Small intestine (tissue), 7 donors: ENCODE measurements at regions not wholly inside any gene's neighbourhood (a gene's known extent, or its start where the extent isn't known, plus 50 kb on each side); places are given as distances from the start of the nearest gene placed in this dataset.

Experiments
- DNase-seq, 2 donors: peaks; one replicate each; pipeline versions ENCODE4 v3.0.0 to v3.0.0-alpha.2; 2013
- FAIRE-seq: peaks from 2 replicates; lab custom pipeline; 2012; peaks lifted over from hg19 to GRCh38; lab: Jason Lieb, UNC
- H3K27ac ChIP-seq, 3 donors: one replicate each; pipeline ENCODE4 v1.5.1; 2013; ENCODE audit warnings: low read length in 2 of 3, mild to moderate bottlenecking in 2 of 3, control low read depth in 1 of 3, inconsistent platforms in 1 of 3, low read depth in 1 of 3, moderate library complexity in 1 of 3
- H3K27me3 ChIP-seq, 3 donors: one replicate each; pipeline ENCODE4 v1.6.1; 2013; ENCODE audit warnings: low read length in 3 of 3, inconsistent platforms in 1 of 3; ENCODE audit not compliant: control insufficient read depth in 3 of 3, insufficient read depth in 3 of 3
- H3K36me3 ChIP-seq, 3 donors: one replicate each; pipeline ENCODE4 v1.6.1; 2013; ENCODE audit warnings: low read length in 3 of 3, inconsistent platforms in 1 of 3, low read depth in 1 of 3, mild to moderate bottlenecking in 1 of 3, moderate library complexity in 1 of 3; ENCODE audit not compliant: control insufficient read depth in 3 of 3, insufficient read depth in 2 of 3
- H3K4me1 ChIP-seq, 3 donors: one replicate each; pipeline ENCODE4 v1.6.1; 2013; ENCODE audit warnings: low read length in 2 of 3, inconsistent platforms in 1 of 3, low read depth in 1 of 3, mild to moderate bottlenecking in 1 of 3, moderate library complexity in 1 of 3; ENCODE audit not compliant: control insufficient read depth in 3 of 3, insufficient read depth in 2 of 3
- H3K4me3 ChIP-seq, 3 donors: one replicate each; pipeline ENCODE4 v1.5.1; 2013; ENCODE audit warnings: low read length in 3 of 3, control low read depth in 1 of 3, inconsistent platforms in 1 of 3, low read depth in 1 of 3, mild to moderate bottlenecking in 1 of 3, moderate library complexity in 1 of 3
- H3K9me3 ChIP-seq, 2 donors: one replicate each; pipeline ENCODE4 v1.6.1; 2013; ENCODE audit warnings: low read depth in 1 of 2, low read length in 1 of 2; ENCODE audit not compliant: control insufficient read depth in 2 of 2, insufficient read depth in 1 of 2
- whole genome bisulfite sequencing, 3 donors: extraction: QIAGEN DNeasy Blood & Tissue Kit; methylation state at CpG; one replicate each; pipeline ENCODE4 v1.1.7; 2013; 5-methylcytosine and 5-hydroxymethylcytosine counted together
- donor health status: healthy with polysubstance abuse.
- donor health status: control.
- donor health status: control.
- donor health status: Bipolar disorder and iron deficiency.
- donor health status: healthy.

DNA sequence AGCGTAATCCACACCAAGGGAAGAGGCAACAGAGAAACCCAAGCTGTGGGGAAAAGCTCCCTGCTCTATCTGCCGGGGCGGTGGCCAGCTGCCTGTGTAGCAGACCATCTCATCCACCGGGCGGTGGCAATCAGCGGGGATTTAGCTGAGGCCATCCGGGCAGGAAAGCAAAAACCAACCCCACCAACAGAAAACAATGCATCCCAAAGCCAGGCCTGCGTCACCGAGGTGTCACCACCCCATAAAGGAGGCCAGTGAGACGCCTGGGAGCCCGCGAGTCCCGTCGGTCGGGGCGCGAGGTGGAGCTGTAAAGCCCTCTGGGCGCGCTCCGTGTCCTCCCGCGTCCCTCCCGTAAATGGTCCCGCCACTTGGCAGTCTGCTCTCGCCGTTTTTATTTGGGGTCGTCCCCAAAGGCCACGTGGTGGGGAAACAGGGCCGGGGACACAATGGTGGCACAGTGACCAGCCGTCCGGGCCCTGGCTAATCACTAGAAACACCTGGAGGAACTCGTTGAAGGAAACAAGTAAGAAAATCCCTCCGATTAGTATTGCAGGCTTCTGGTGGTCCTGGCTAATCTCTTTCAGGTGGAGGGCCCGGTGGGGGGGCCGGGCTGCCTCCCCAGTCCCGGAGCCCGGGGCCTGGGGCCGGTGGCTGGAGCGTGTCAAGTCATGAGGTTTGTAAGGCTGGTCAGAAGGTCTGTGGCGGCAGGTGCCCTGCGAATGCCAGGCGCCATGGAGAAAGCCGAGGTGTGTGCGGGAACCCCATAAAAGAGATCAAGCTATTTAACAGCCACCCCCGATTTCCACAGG lies 94.7 kb upstream of the GSC start:
- Histone ChIP-seq H3K4me1 (no peaks in the 10 kb centered on the region), H3K36me3 (no peaks in the 10 kb centered on the region), H3K4me3 (no peak overlapping the region), H3K27me3 (peaks cover 3 to 30% (median 3%) of the 10 kb centered on the region in 3 donors), H3K27ac (no peak overlapping the region), H3K9me3 (no peaks in the 10 kb centered on the region)
- FAIRE-seq (no peak), DNase-seq (peak in 1 of 2 donors; percentile 19)
- WGBS, 3 donors, result 16 to 25% (median 17%) methylated on average over 42 to 45 of the region's 45 CpGs

GRCh38 chr14:94863366-94863765 lies 93.5 kb upstream of the GSC start:
- WGBS, 3 donors, result 84 to 96% (median 93%) methylated on average over 5 of the region's 5 CpGs
- no peaks in the 10 kb centered on the region for H3K36me3 ChIP-seq
- H3K4me1 ChIP-seq, result no peaks in the 10 kb centered on the region
- H3K27ac ChIP-seq, result no peak overlapping the region
- no peak overlapping the region for H3K4me3 ChIP-seq
- DNase-seq, result no peak
- no peak for FAIRE-seq
- H3K9me3 ChIP-seq, result no peaks in the 10 kb centered on the region
- peaks cover 3 to 27% (median 3%) of the 10 kb centered on the region in 3 donors for H3K27me3 ChIP-seq

- Histone ChIP-seq H3K36me3 (no peaks in the 10 kb centered on the region), H3K27ac (no peak overlapping the region), H3K4me1 (no peaks in the 10 kb centered on the region), H3K9me3 (peaks cover 0 to 3% of the 10 kb centered on the region in 2 donors), H3K4me3 (no peak overlapping the region), H3K27me3 (peaks cover 0 to 3% (median 0%) of the 10 kb centered on the region in 3 donors)
- FAIRE-seq (no peak), DNase-seq (no peak)
- 70 to 86% (median 73%) methylated on average over 5 of the region's 5 CpGs for WGBS, 3 donors
Observed at GRCh38 chr14:94857950-94858349, 88.0 kb upstream of the GSC start.

DNA sequence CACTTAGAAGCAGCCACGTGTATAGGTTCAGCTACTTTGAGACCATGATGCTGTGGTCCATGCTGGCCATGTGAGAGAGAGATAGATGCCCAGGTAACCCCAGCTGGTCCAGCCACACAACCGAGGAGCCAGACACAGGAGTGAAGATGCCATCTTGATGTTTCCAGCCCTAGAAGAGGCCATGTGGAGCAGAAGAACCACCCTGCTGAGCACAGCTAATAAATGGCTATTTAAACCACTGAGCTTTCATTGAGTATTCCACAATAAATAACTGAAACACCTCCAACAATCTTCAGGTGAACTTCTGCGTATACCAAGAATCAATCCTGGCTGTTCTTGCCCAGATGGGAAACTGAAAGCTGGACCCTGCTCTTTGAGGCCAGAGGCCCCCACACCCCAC lies 84.0 kb upstream of the GSC start:
- DNase-seq, result no peak
- 80 to 87% (median 85%) methylated on average over 3 of the region's 3 CpGs for WGBS, 3 donors

GRCh38 chr14:94850309-94851211 lies 80.6 kb upstream of the GSC start:
- WGBS, 3 donors, result 32 to 62% (median 44%) methylated on average over 16 of the region's 16 CpGs
- Histone ChIP-seq H3K4me3 (no peak overlapping the region), H3K9me3 (peaks cover 0 to 3% of the 10 kb centered on the region in 2 donors), H3K36me3 (no peaks in the 10 kb centered on the region), H3K27me3 (peaks cover 0 to 3% (median 0%) of the 10 kb centered on the region in 3 donors), H3K27ac (no peak overlapping the region), H3K4me1 (no peaks in the 10 kb centered on the region)
- DNase-seq (peak in 1 of 2 donors; percentile 23), FAIRE-seq (no peak)

More for the DNA sequence above, 84.0 kb upstream of the GSC start:
- peaks cover 0 to 3% (median 0%) of the 10 kb centered on the region in 3 donors for H3K27me3 ChIP-seq
- H3K27ac ChIP-seq, result no peak overlapping the region
- FAIRE-seq, result no peak
- H3K9me3 ChIP-seq, result peaks cover 0 to 3% of the 10 kb centered on the region in 2 donors
- H3K36me3 ChIP-seq, result no peaks in the 10 kb centered on the region
- H3K4me1 ChIP-seq, result no peaks in the 10 kb centered on the region
- H3K4me3 ChIP-seq, result no peak overlapping the region

GRCh38 chr14:94844593-94845152 lies 74.8 kb upstream of the GSC start:
- no peaks in the 10 kb centered on the region for H3K27me3 ChIP-seq
- FAIRE-seq, result no peak
- 60 to 77% (median 69%) methylated on average over 10 of the region's 10 CpGs for WGBS, 3 donors

DNA sequence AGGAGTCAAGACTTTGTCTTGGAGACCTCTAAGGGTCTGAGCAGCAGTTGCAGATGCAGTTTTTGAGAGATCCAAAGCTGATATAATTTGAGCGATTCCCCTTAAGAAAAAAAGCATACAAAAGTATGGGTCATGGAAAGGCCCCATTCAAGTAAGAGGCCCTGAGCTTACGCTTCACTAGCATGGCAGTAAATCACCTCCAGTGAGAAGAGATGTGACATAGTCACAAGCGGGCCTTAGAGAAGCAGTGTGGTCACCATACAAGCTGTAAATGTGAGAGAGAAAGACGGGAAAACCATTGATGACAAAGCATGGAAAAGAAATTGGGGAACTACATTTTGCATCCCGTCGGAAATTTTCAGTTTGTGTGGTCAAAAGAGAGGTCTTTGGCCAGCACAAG lies 70.6 kb upstream of the GSC start:
- no peaks in the 10 kb centered on the region for H3K4me1 ChIP-seq
- DNase-seq (no peak), FAIRE-seq (no peak)
- no peaks in the 10 kb centered on the region for H3K27me3 ChIP-seq
- WGBS, 3 donors, result 73 to 90% (median 87%) methylated on average over 6 of the region's 6 CpGs
- no peaks in the 10 kb centered on the region for H3K36me3 ChIP-seq
- no peaks in the 10 kb centered on the region for H3K9me3 ChIP-seq
- H3K4me3 ChIP-seq, result no peak overlapping the region
- no peak overlapping the region for H3K27ac ChIP-seq

More at GRCh38 chr14:94844593-94845152, 74.8 kb upstream of the GSC start:
- Histone ChIP-seq H3K36me3 (no peaks in the 10 kb centered on the region), H3K4me3 (no peak overlapping the region), H3K4me1 (no peaks in the 10 kb centered on the region), H3K27ac (no peak overlapping the region), H3K9me3 (no peaks in the 10 kb centered on the region)
- DNase-seq, result no peak

GRCh38 chr14:94839348-94839747 lies 69.4 kb upstream of the GSC start:
- 49 to 58% (median 56%) methylated on average over 4 of the region's 4 CpGs for WGBS, 3 donors
- Histone ChIP-seq H3K27me3 (no peaks in the 10 kb centered on the region), H3K36me3 (no peaks in the 10 kb centered on the region), H3K9me3 (peaks cover 0 to 5% of the 10 kb centered on the region in 2 donors), H3K27ac (no peak overlapping the region), H3K4me3 (no peak overlapping the region), H3K4me1 (no peaks in the 10 kb centered on the region)
- no peak for DNase-seq
- FAIRE-seq, result no peak
